ENCODE measurements at regions not wholly inside any gene's neighbourhood (a gene's known extent, or its start where the extent isn't known, plus 50 kb on each side); places are given as distances from the start of the nearest gene placed in this dataset.
"Not testable (repeated sequence)": the region's sequence is repeated elsewhere in the genome, so short reads cannot be mapped to it uniquely, and the experiment has no call there.

DNA sequence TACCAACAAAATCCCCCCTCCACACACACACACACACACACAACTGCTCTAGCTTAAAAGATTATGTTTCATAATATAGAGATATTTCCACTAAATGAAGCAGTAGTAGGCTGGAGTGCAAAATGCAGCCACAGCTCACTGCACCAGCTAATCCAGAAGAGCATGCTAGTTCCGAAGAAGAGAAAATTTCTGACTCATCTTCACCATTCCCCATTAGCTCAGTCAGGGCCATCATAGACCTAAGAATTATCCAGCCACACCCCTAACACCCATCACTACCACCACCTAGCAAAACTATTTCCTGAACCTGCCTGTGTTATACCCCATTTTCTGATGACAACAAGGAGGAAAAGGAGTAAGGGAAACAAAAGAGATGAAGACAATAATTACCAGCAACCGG is 67.1 kb upstream of the UBE2E2 start:
- ChIA-PET CTCF (no interaction called here), POLR2A (no interaction called here)
- DNase-seq (ENCODE audit: low read depth, low spot score), result no peak
- no peak for TF ChIP-seq CTCF (IDR thresholded peaks at IDR 0.05; ENCODE audit: insufficient read depth, low read length, missing control alignments)
- no peak overlapping the region for H3K4me3 ChIP-seq (ENCODE audit: low read depth, low read length)

GRCh38 chr3:23144051-23144450 is 59.1 kb upstream of the UBE2E2 start:
- H3K4me3 ChIP-seq (ENCODE audit: low read depth, low read length); POLR2A ChIA-PET; CTCF ChIA-PET; DNase-seq (ENCODE audit: low read depth, low spot score): not testable (repeated sequence)

- POLR2A ChIA-PET, result no interaction called here
- no peak for DNase-seq (ENCODE audit: low read depth, low spot score)
- no peak for TF ChIP-seq CTCF (IDR thresholded peaks at IDR 0.05; ENCODE audit: insufficient read depth, low read length, missing control alignments)
- CTCF ChIA-PET, result no interaction called here
- no peak overlapping the region for H3K4me3 ChIP-seq (ENCODE audit: low read depth, low read length)
Observed at GRCh38 chr3:23146163-23146562, 57.0 kb upstream of the UBE2E2 start.

DNA sequence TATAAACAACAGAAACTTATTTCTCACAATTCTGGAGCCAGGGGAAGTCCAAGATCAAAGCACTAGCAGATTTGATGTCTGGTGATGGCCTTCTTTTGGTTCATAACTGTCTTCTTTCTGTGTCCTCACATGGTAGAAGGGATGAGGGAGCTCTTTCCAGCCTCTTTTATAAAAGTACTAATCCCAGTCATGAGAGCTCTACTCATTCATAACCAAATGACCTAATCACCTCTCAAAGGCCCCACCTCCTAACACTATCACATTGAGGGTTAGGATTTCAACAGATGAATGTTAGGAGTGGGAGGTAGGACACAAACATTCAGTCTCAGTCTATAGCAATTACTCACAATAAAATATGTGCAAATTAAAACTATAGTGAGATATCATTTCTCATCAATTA is 50.1 kb upstream of the UBE2E2 start:
- no peak overlapping the region for H3K4me3 ChIP-seq (ENCODE audit: low read depth, low read length)
- CTCF ChIA-PET, result no interaction called here
- TF ChIP-seq CTCF (IDR thresholded peaks at IDR 0.05; ENCODE audit: insufficient read depth, low read length, missing control alignments), result no peak
- POLR2A ChIA-PET, result no interaction called here
- no peak for DNase-seq (ENCODE audit: low read depth, low spot score)
